HepG2 (cell line): ENCODE measurements at regions not wholly inside any gene's neighbourhood (a gene's known extent, or its start where the extent isn't known, plus 50 kb on each side); places are given as distances from the start of the nearest gene placed in this dataset.

Experiments used
- ADNP ChIP-seq: sonication (generic); formaldehyde crosslinking; IDR thresholded peaks from 2 replicates; pipeline ENCODE4 v1.4.0; 2020; ENCODE audit warnings: missing genetic modification reagents
- ARNT ChIP-seq: fragments of 450-650 bp; IDR thresholded peaks from 2 replicates; pipeline ENCODE4 v1.6.1; 2017
- ESRRA ChIP-seq: sonication (generic); formaldehyde crosslinking; IDR thresholded peaks from 2 replicates; pipeline ENCODE4 v1.5.1; 2020; ENCODE audit warnings: mild to moderate bottlenecking, low read depth, missing genetic modification reagents
- GABPA ChIP-seq, 2 experiments: IDR thresholded peaks; 2 replicates each; pipeline ENCODE4 v1.6.1; 2011 to 2016; ENCODE audit warnings: low read depth in 2 of 2, low read length in 1 of 2, missing biosample characterization in 1 of 2, missing genetic modification characterization in 1 of 2
- HIVEP1 ChIP-seq: sonication (generic); formaldehyde crosslinking; IDR thresholded peaks from 2 replicates; pipeline ENCODE4 v1.4.0; 2020; ENCODE audit warnings: mild to moderate bottlenecking, missing genetic modification reagents
- HNF4A ChIP-seq: sonication (generic); formaldehyde crosslinking; IDR thresholded peaks from 2 replicates; pipeline ENCODE4 v1.4.0; 2020; ENCODE audit warnings: missing genetic modification reagents
- HOXA3 ChIP-seq: sonication (generic); formaldehyde crosslinking; IDR thresholded peaks from 2 replicates; pipeline ENCODE4 v1.5.0; 2020; ENCODE audit warnings: missing genetic modification reagents
- KLF13 ChIP-seq: sonication (generic); formaldehyde crosslinking; IDR thresholded peaks from 2 replicates; pipeline ENCODE4 v1.4.0; 2020; ENCODE audit warnings: mild to moderate bottlenecking, missing genetic modification reagents
- MAFG ChIP-seq: sonication (generic); formaldehyde crosslinking; IDR thresholded peaks from 2 replicates; pipeline ENCODE4 v1.5.1; 2020; ENCODE audit warnings: mild to moderate bottlenecking, missing genetic modification reagents
- MLLT10 ChIP-seq: sonication (generic); formaldehyde crosslinking; IDR thresholded peaks from 2 replicates; pipeline ENCODE4 v1.4.0; 2020; ENCODE audit warnings: missing genetic modification reagents
- MTA3 ChIP-seq: sonication (generic); formaldehyde crosslinking; IDR thresholded peaks from 2 replicates; pipeline ENCODE4 v1.4.0; 2020; ENCODE audit warnings: missing genetic modification reagents
- MYC ChIP-seq: sonication (generic); formaldehyde crosslinking; IDR thresholded peaks from 2 replicates; pipeline ENCODE4 v1.9.0; 2021; ENCODE audit warnings: missing genetic modification reagents, borderline replicate concordance
- NCOR1 ChIP-seq: fragments of 200-600 bp; sonication (generic); IDR thresholded peaks from 2 replicates; pipeline ENCODE4 v1.7.0; 2017; ENCODE audit warnings: antibody characterized with exemption, low read length, borderline replicate concordance
- NFIC ChIP-seq: IDR thresholded peaks from 2 replicates; pipeline ENCODE4 v1.6.1; 2012; ENCODE audit warnings: mild to moderate bottlenecking, low read length, inconsistent platforms
- NFKB2 ChIP-seq: sonication (generic); formaldehyde crosslinking; IDR thresholded peaks from 2 replicates; pipeline ENCODE4 v1.4.0; 2020; ENCODE audit warnings: missing genetic modification reagents, borderline replicate concordance
- POLR2AphosphoS2 ChIP-seq: IDR thresholded peaks from 2 replicates; pipeline ENCODE4 v1.6.1; 2011; ENCODE audit warnings: low read depth, low read length, improper control_type of control experiment
- RFXAP ChIP-seq: sonication (generic); formaldehyde crosslinking; IDR thresholded peaks from 2 replicates; pipeline ENCODE4 v1.4.0; 2020; ENCODE audit warnings: missing genetic modification reagents, borderline replicate concordance
- SALL1 ChIP-seq: sonication (generic); formaldehyde crosslinking; IDR thresholded peaks from 2 replicates; pipeline ENCODE4 v1.8.0; 2022; ENCODE audit warnings: mild to moderate bottlenecking, missing genetic modification reagents
- SP2 ChIP-seq: sonication (generic); formaldehyde crosslinking; IDR thresholded peaks from 2 replicates; pipeline ENCODE4 v1.5.1; 2020; ENCODE audit warnings: mild to moderate bottlenecking, missing genetic modification reagents
- ZNF329 ChIP-seq: sonication (generic); formaldehyde crosslinking; IDR thresholded peaks from 2 replicates; pipeline ENCODE4 v1.9.0; 2021; ENCODE audit warnings: low read depth, mild to moderate bottlenecking, missing genetic modification reagents
- ZNF550 ChIP-seq: sonication (generic); formaldehyde crosslinking; IDR thresholded peaks from 2 replicates; pipeline ENCODE4 v1.4.0; 2020; ENCODE audit warnings: mild to moderate bottlenecking, missing genetic modification reagents, borderline replicate concordance
- TF ChIP-seq, protein P1 (sequence below): IDR thresholded peaks from 2 replicates; pipeline ENCODE4 v1.6.1; 2012; ENCODE audit warnings: inconsistent platforms
- TF ChIP-seq, protein P2 (sequence below): sonication (generic); formaldehyde crosslinking; conservative IDR thresholded peaks from 2 replicates; pipeline ENCODE4 v1.4.0; 2020; ENCODE audit warnings: mild to moderate bottlenecking, missing genetic modification reagents, moderate library complexity
- TF ChIP-seq, protein P3 (sequence below): sonication (generic); formaldehyde crosslinking; IDR thresholded peaks from 2 replicates; pipeline ENCODE4 v1.4.0; 2020; ENCODE audit warnings: mild to moderate bottlenecking, missing genetic modification reagents
- TF ChIP-seq, protein P4 (sequence below): sonication (generic); formaldehyde crosslinking; IDR thresholded peaks from 2 replicates; pipeline ENCODE4 v1.4.0; 2020; ENCODE audit warnings: missing genetic modification reagents, mild to moderate bottlenecking, borderline replicate concordance

DNA sequence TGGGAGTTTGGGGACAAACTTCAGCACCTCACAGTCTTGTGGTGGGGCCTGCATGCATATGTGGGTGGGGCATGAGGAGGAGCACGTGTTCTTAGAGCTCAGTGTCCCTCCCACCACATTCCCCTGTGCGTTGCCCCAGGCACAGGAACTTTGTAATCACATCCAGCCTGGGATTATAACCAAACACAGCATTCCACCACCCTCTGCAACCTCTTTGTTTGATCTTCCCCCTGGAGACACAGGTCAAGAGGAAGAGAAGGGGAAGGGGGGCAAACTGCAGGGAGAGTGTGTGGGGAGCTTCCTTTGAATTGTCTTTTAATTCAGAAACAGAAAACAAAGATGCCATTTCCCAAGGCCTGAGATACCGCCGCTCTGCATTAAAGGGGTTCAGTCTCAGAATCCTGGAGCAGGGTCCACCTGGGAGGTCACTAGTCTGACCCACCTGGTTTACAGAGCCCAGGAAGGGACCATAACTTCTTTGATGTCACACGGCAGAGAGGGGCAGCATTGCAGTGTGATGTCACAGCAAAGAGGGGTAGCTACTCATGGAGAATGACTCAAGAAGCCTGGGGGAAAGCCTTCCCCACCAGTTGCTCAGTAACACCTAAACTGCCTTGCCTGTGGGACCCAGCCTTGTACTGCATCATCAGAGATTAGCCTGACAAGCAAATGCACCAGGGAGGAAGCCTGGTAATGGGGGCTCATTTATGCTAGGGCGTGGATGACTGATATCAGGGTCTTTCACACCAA lies 106.3 kb upstream of the RNU6-1 start (continued):
- TF ChIP-seq GABPA (IDR thresholded peaks at IDR 0.05; ENCODE audit: low read depth, low read length) (no peak), GABPA (CRISPR knock-in tag; IDR thresholded peaks at IDR 0.05; ENCODE audit: low read depth) (peak; percentile 44; the same call in 1 of the 2 replicates), ADNP (CRISPR knock-in tag) (no peak), ESRRA (CRISPR knock-in tag) (no peak; the same call in 1 of the 2 replicates), SP2 (CRISPR knock-in tag) (no peak), MAFG (CRISPR knock-in tag) (no peak), NFKB2 (peak; percentile 32; the same call in 1 of the 2 replicates), KLF13 (CRISPR knock-in tag) (no peak), HOXA3 (CRISPR knock-in tag) (peak; percentile 87), HIVEP1 (no peak), MYC (CRISPR knock-in tag) (peak; percentile 81; the same call in 1 of the 2 replicates), ZNF550 (no peak), POLR2AphosphoS2 (no peak), MTA3 (no peak), SALL1 (peak; percentile 86), RFXAP (CRISPR knock-in tag) (peak; percentile 80), ZNF329 (CRISPR knock-in tag) (no peak), ARNT (no peak), NCOR1 (peak; percentile 77), NFIC (peak; percentile 70), HNF4A (peak; percentile 80), MLLT10 (CRISPR knock-in tag) (no peak)
- TF ChIP-seq, protein P1, sequence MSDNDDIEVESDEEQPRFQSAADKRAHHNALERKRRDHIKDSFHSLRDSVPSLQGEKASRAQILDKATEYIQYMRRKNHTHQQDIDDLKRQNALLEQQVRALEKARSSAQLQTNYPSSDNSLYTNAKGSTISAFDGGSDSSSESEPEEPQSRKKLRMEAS, result peak; percentile 94
- TF ChIP-seq, protein P2, sequence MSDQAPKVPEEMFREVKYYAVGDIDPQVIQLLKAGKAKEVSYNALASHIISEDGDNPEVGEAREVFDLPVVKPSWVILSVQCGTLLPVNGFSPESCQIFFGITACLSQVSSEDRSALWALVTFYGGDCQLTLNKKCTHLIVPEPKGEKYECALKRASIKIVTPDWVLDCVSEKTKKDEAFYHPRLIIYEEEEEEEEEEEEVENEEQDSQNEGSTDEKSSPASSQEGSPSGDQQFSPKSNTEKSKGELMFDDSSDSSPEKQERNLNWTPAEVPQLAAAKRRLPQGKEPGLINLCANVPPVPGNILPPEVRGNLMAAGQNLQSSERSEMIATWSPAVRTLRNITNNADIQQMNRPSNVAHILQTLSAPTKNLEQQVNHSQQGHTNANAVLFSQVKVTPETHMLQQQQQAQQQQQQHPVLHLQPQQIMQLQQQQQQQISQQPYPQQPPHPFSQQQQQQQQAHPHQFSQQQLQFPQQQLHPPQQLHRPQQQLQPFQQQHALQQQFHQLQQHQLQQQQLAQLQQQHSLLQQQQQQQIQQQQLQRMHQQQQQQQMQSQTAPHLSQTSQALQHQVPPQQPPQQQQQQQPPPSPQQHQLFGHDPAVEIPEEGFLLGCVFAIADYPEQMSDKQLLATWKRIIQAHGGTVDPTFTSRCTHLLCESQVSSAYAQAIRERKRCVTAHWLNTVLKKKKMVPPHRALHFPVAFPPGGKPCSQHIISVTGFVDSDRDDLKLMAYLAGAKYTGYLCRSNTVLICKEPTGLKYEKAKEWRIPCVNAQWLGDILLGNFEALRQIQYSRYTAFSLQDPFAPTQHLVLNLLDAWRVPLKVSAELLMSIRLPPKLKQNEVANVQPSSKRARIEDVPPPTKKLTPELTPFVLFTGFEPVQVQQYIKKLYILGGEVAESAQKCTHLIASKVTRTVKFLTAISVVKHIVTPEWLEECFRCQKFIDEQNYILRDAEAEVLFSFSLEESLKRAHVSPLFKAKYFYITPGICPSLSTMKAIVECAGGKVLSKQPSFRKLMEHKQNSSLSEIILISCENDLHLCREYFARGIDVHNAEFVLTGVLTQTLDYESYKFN (CRISPR knock-in tag), result peak; percentile 91
- TF ChIP-seq, protein P3, sequence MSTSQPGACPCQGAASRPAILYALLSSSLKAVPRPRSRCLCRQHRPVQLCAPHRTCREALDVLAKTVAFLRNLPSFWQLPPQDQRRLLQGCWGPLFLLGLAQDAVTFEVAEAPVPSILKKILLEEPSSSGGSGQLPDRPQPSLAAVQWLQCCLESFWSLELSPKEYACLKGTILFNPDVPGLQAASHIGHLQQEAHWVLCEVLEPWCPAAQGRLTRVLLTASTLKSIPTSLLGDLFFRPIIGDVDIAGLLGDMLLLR (CRISPR knock-in tag), result no peak
- TF ChIP-seq, protein P4, sequence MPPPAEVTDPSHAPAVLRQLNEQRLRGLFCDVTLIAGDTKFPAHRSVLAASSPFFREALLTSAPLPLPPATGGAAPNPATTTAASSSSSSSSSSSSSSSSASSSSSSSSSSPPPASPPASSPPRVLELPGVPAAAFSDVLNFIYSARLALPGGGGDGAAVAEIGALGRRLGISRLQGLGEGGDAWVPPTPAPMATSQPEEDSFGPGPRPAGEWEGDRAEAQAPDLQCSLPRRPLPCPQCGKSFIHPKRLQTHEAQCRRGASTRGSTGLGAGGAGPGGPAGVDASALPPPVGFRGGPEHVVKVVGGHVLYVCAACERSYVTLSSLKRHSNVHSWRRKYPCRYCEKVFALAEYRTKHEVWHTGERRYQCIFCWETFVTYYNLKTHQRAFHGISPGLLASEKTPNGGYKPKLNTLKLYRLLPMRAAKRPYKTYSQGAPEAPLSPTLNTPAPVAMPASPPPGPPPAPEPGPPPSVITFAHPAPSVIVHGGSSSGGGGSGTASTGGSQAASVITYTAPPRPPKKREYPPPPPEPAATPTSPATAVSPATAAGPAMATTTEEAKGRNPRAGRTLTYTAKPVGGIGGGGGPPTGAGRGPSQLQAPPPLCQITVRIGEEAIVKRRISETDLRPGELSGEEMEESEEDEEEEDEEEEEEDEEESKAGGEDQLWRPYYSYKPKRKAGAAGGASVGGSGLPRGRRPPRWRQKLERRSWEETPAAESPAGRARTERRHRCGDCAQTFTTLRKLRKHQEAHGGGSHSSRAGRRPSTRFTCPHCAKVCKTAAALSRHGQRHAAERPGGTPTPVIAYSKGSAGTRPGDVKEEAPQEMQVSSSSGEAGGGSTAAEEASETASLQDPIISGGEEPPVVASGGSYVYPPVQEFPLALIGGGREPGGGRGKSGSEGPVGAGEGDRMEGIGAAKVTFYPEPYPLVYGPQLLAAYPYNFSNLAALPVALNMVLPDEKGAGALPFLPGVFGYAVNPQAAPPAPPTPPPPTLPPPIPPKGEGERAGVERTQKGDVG, result peak; percentile 72; the same call in 1 of the 2 replicates
